ENCODE measurements at regions not wholly inside any gene's neighbourhood (a gene's known extent, or its start where the extent isn't known, plus 50 kb on each side); places are given as distances from the start of the nearest gene placed in this dataset.

DNA sequence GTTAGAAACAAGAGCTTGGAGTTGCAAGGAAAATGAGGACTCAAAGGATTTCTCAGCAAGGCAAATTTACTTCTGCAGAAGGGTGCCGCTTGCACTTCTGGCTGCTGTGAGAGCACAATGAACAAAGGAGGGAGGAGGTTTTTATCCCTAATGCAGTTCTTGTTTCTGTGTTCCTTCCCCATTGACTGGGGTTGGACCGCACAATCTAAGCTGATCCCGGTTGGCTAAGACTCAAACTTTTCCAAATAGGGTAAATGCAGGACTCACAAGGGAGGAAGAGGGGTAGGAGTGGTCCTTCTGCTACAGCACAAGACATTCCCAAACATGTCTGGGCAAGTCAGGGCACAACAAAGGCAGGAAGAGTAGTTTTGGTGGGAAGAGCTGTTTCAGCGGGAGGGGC, 249.6 kb upstream of the MOCS1 start:
- TF ChIP-seq, protein P1, sequence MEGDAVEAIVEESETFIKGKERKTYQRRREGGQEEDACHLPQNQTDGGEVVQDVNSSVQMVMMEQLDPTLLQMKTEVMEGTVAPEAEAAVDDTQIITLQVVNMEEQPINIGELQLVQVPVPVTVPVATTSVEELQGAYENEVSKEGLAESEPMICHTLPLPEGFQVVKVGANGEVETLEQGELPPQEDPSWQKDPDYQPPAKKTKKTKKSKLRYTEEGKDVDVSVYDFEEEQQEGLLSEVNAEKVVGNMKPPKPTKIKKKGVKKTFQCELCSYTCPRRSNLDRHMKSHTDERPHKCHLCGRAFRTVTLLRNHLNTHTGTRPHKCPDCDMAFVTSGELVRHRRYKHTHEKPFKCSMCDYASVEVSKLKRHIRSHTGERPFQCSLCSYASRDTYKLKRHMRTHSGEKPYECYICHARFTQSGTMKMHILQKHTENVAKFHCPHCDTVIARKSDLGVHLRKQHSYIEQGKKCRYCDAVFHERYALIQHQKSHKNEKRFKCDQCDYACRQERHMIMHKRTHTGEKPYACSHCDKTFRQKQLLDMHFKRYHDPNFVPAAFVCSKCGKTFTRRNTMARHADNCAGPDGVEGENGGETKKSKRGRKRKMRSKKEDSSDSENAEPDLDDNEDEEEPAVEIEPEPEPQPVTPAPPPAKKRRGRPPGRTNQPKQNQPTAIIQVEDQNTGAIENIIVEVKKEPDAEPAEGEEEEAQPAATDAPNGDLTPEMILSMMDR (IDR thresholded peaks at IDR 0.05), result no peak
- no peak for TF ChIP-seq POLR2A (IDR thresholded peaks at IDR 0.05)
